ENCODE measurements at regions not wholly inside any gene's neighbourhood (a gene's known extent, or its start where the extent isn't known, plus 50 kb on each side); places are given as distances from the start of the nearest gene placed in this dataset.

GRCh38 chr4:156390599-156391324, 437.1 kb upstream of the CTSO start:
- Histone ChIP-seq H3K4me2 (ENCODE audit: low read depth, low read length, poor library complexity, severe bottlenecking) (no peak overlapping the region), H3K4me3 (ENCODE audit: insufficient read depth, low read length, poor library complexity, severe bottlenecking) (no peak overlapping the region), H3K27me3 (ENCODE audit: low read length) (no peaks in the 10 kb centered on the region), H3K79me2 (ENCODE audit: insufficient read depth, low read length) (no peaks in the 10 kb centered on the region), H3K27ac (ENCODE audit: low read depth, low read length) (no peak overlapping the region), H3K9ac (ENCODE audit: low read length) (no peak overlapping the region), H3K9me3 (ENCODE audit: insufficient read depth, low read length) (no peaks in the 10 kb centered on the region), H3F3A (ENCODE audit: insufficient read depth) (no peaks in the 10 kb centered on the region), H3K36me3 (ENCODE audit: low read length) (no peaks in the 10 kb centered on the region), H2AFZ (ENCODE audit: low read depth, low read length, severe bottlenecking) (no peak overlapping the region), H3K9me2 (replicated peaks; ENCODE audit: insufficient read depth, low read length) (no peaks in the 10 kb centered on the region), H4K20me1 (ENCODE audit: low read depth, low read length) (no peaks in the 10 kb centered on the region)
- TF ChIP-seq, protein P1, sequence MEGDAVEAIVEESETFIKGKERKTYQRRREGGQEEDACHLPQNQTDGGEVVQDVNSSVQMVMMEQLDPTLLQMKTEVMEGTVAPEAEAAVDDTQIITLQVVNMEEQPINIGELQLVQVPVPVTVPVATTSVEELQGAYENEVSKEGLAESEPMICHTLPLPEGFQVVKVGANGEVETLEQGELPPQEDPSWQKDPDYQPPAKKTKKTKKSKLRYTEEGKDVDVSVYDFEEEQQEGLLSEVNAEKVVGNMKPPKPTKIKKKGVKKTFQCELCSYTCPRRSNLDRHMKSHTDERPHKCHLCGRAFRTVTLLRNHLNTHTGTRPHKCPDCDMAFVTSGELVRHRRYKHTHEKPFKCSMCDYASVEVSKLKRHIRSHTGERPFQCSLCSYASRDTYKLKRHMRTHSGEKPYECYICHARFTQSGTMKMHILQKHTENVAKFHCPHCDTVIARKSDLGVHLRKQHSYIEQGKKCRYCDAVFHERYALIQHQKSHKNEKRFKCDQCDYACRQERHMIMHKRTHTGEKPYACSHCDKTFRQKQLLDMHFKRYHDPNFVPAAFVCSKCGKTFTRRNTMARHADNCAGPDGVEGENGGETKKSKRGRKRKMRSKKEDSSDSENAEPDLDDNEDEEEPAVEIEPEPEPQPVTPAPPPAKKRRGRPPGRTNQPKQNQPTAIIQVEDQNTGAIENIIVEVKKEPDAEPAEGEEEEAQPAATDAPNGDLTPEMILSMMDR (IDR thresholded peaks at IDR 0.05; ENCODE audit: insufficient read depth, low read length, poor library complexity, severe bottlenecking): no peak
- no peak for TF ChIP-seq EZH2phosphoT487 (conservative IDR thresholded peaks at IDR 0.05; ENCODE audit: low read length)

GRCh38 chr4:156388826-156389225, 435.2 kb upstream of the CTSO start:
- Histone ChIP-seq H4K20me1 (ENCODE audit: low read depth, low read length) (no peaks in the 10 kb centered on the region), H3K4me3 (ENCODE audit: insufficient read depth, low read length, poor library complexity, severe bottlenecking) (no peak overlapping the region), H3K9ac (ENCODE audit: low read length) (no peak overlapping the region), H3K27ac (ENCODE audit: low read depth, low read length) (no peak overlapping the region), H3K9me2 (replicated peaks; ENCODE audit: insufficient read depth, low read length) (no peaks in the 10 kb centered on the region), H3K79me2 (ENCODE audit: insufficient read depth, low read length) (no peaks in the 10 kb centered on the region), H3F3A (ENCODE audit: insufficient read depth) (no peaks in the 10 kb centered on the region), H3K4me2 (ENCODE audit: low read depth, low read length, poor library complexity, severe bottlenecking) (no peak overlapping the region), H3K27me3 (ENCODE audit: low read length) (no peaks in the 10 kb centered on the region), H2AFZ (ENCODE audit: low read depth, low read length, severe bottlenecking) (no peak overlapping the region), H3K9me3 (ENCODE audit: insufficient read depth, low read length) (no peaks in the 10 kb centered on the region), H3K36me3 (ENCODE audit: low read length) (no peaks in the 10 kb centered on the region)
- TF ChIP-seq, protein P1 (IDR thresholded peaks at IDR 0.05; ENCODE audit: insufficient read depth, low read length, poor library complexity, severe bottlenecking): no peak
- no peak for TF ChIP-seq EZH2phosphoT487 (conservative IDR thresholded peaks at IDR 0.05; ENCODE audit: low read length)

- no peak overlapping the region for H2AFZ ChIP-seq (ENCODE audit: low read depth, low read length, severe bottlenecking)
- H3K36me3 ChIP-seq (ENCODE audit: low read length): no peaks in the 10 kb centered on the region
- H4K20me1 ChIP-seq (ENCODE audit: low read depth, low read length): no peaks in the 10 kb centered on the region
- TF ChIP-seq, protein P1 (IDR thresholded peaks at IDR 0.05; ENCODE audit: insufficient read depth, low read length, poor library complexity, severe bottlenecking): no peak
- TF ChIP-seq EZH2phosphoT487 (conservative IDR thresholded peaks at IDR 0.05; ENCODE audit: low read length): no peak
- no peak overlapping the region for H3K4me2 ChIP-seq (ENCODE audit: low read depth, low read length, poor library complexity, severe bottlenecking)
- no peaks in the 10 kb centered on the region for H3F3A ChIP-seq (ENCODE audit: insufficient read depth)
- H3K4me3 ChIP-seq (ENCODE audit: insufficient read depth, low read length, poor library complexity, severe bottlenecking): no peak overlapping the region
- no peak overlapping the region for H3K27ac ChIP-seq (ENCODE audit: low read depth, low read length)
- no peaks in the 10 kb centered on the region for H3K79me2 ChIP-seq (ENCODE audit: insufficient read depth, low read length)
- H3K9me3 ChIP-seq (ENCODE audit: insufficient read depth, low read length): no peaks in the 10 kb centered on the region
- H3K27me3 ChIP-seq (ENCODE audit: low read length): no peaks in the 10 kb centered on the region
- H3K9ac ChIP-seq (ENCODE audit: low read length): no peak overlapping the region
- H3K9me2 ChIP-seq (replicated peaks; ENCODE audit: insufficient read depth, low read length): no peaks in the 10 kb centered on the region
Observed at GRCh38 chr4:156378033-156378665, 424.5 kb upstream of the CTSO start.
